ENCODE measurements at regions not wholly inside any gene's neighbourhood (a gene's known extent, or its start where the extent isn't known, plus 50 kb on each side); places are given as distances from the start of the nearest gene placed in this dataset.
"Not testable (repeated sequence)": the region's sequence is repeated elsewhere in the genome, so short reads cannot be mapped to it uniquely, and the experiment has no call there.

GRCh38 chrX:139058831-139059495, 347.4 kb upstream of the FGF13 start:
- DNase-seq (ENCODE audit: extremely low read depth, low read depth), result no peak

- DNase-seq (ENCODE audit: extremely low read depth, low read depth), result no peak
Measured at GRCh38 chrX:139052461-139052860, 340.9 kb upstream of the FGF13 start.

GRCh38 chrX:139049465-139049864, 337.9 kb upstream of the FGF13 start:
- no peak for DNase-seq (ENCODE audit: extremely low read depth, low read depth)

- DNase-seq (ENCODE audit: extremely low read depth, low read depth), result no peak
Measured at GRCh38 chrX:139044680-139045079, 333.2 kb upstream of the FGF13 start.

GRCh38 chrX:139039041-139039440, 327.5 kb upstream of the FGF13 start:
- DNase-seq (ENCODE audit: extremely low read depth, low read depth), result no peak

- no peak for DNase-seq (ENCODE audit: extremely low read depth, low read depth)
Measured at GRCh38 chrX:139026811-139027210, 315.3 kb upstream of the FGF13 start.

GRCh38 chrX:139026406-139026805, 314.9 kb upstream of the FGF13 start:
- no peak for DNase-seq (ENCODE audit: extremely low read depth, low read depth)

GRCh38 chrX:139025816-139026215, 314.3 kb upstream of the FGF13 start:
- no peak for DNase-seq (ENCODE audit: extremely low read depth, low read depth)

GRCh38 chrX:139023531-139023930, 312.0 kb upstream of the FGF13 start:
- DNase-seq (ENCODE audit: extremely low read depth, low read depth), result no peak

- no peak for DNase-seq (ENCODE audit: extremely low read depth, low read depth)
Measured at GRCh38 chrX:139020801-139021200, 309.3 kb upstream of the FGF13 start.

GRCh38 chrX:139018436-139018835, 306.9 kb upstream of the FGF13 start:
- DNase-seq (ENCODE audit: extremely low read depth, low read depth), result no peak

GRCh38 chrX:139015627-139016026, 304.1 kb upstream of the FGF13 start:
- no peak for DNase-seq (ENCODE audit: extremely low read depth, low read depth)

GRCh38 chrX:139008185-139008584, 296.7 kb upstream of the FGF13 start:
- no peak for DNase-seq (ENCODE audit: extremely low read depth, low read depth)

- not testable (repeated sequence) for DNase-seq (ENCODE audit: extremely low read depth, low read depth)
Measured at GRCh38 chrX:139003856-139004527, 292.5 kb upstream of the FGF13 start.

- no peak for DNase-seq (ENCODE audit: extremely low read depth, low read depth)
Measured at GRCh38 chrX:139002319-139002718, 290.8 kb upstream of the FGF13 start.

- DNase-seq (ENCODE audit: extremely low read depth, low read depth), result no peak
Measured at GRCh38 chrX:138996268-138996667, 284.8 kb upstream of the FGF13 start.

- DNase-seq (ENCODE audit: extremely low read depth, low read depth), result no peak
Measured at GRCh38 chrX:138995458-138995857, 283.9 kb upstream of the FGF13 start.

GRCh38 chrX:138990425-138990824, 278.9 kb upstream of the FGF13 start:
- DNase-seq (ENCODE audit: extremely low read depth, low read depth), result not testable (repeated sequence)

- no peak for DNase-seq (ENCODE audit: extremely low read depth, low read depth)
Measured at GRCh38 chrX:138986866-138987265, 275.3 kb upstream of the FGF13 start.

- no peak for DNase-seq (ENCODE audit: extremely low read depth, low read depth)
Measured at GRCh38 chrX:138986235-138986634, 274.7 kb upstream of the FGF13 start.

- DNase-seq (ENCODE audit: extremely low read depth, low read depth), result no peak
Measured at GRCh38 chrX:138982365-138982764, 270.8 kb upstream of the FGF13 start.

- DNase-seq (ENCODE audit: extremely low read depth, low read depth), result no peak
Measured at GRCh38 chrX:138964501-138964900, 253.0 kb upstream of the FGF13 start.

- DNase-seq (ENCODE audit: extremely low read depth, low read depth), result not testable (repeated sequence)
Measured at GRCh38 chrX:138962419-138962818, 250.9 kb upstream of the FGF13 start.
